Cerebellar nuclear complex (tissue), 1 donor: ENCODE measurements at regions not wholly inside any gene's neighbourhood (a gene's known extent, or its start where the extent isn't known, plus 50 kb on each side); places are given as distances from the start of the nearest gene placed in this dataset.
"Not testable (repeated sequence)": the region's sequence is repeated elsewhere in the genome, so short reads cannot be mapped to it uniquely, and the experiment has no call there.

ENCODE experiments used
- DNase-seq, 2 experiments: peaks; one replicate each; lab custom pipeline; 2025; lab: John Stamatoyannopoulos, UW

DNA sequence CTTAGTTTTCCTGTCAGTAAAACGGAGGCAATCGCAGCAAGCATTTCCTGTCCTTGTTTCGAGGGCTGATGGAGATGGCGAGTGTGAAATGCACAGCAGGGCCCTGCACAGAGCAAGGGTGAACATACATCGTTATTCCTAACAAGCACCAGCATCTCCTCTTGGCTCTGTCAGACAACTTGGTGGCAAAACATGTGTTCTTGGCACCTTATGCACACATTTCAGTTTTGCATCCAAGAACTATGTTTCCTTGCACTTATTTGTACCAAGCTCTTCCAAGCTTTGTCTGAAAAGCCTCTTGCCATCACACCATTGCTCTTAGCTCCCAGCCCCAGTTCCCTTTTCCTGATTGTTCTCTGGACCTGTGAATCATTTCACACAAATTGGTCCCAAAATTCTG lies 132.9 kb upstream of the GRB10 start:
- no peak for DNase-seq

DNA sequence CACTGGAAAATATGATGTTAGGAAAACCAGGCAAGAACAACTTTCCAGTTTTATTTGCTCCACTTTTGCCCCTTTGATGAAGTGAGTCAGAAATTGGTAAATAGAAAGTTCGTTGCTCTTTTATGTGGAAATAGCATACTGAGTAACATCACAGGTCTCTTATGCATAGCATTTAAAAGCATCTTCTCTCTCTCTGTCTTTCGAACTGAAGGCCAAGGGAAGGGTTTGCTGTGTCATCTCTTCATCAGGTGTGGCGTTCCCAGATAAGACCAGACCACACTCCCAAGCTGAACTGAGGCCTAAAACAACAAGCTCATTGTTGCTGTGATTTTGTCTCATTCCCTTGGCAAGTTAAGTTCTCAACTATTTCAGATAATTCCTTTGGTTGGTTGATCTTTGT lies 131.8 kb upstream of the GRB10 start:
- no peak for DNase-seq

DNA sequence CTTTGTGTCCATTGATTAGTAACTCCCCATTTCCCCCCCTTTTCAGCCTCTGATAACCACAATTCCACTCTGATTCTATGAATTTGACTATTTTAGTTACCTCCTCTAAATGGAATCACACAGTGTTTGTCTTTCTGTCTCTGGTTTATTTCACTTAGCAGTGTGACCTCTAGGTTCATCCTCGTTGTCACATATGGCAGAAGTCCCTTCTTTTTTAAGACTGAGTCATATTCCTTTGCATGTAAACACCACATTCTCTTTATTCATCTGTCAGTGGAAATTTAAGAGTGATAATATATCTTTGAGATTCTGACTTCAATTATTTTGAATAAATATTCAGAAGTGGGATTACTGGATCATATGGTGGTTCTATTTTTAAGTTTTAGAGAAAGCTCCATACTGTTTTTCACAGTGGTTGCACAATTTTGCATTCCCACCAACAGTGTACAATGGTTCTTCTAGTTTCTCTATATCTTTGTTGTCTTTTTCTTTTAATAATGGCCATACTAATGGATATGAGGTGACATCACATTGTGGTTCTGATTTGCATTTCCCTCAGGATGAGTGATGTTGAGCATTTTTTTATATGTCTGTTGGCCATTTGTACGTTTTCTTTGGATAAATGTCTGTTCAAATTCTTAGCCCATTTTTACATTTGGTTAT lies 126.1 kb upstream of the GRB10 start:
- no peak for DNase-seq

- DNase-seq: not testable (repeated sequence)
Observed at GRCh38 chr7:50898604-50899477, 116.1 kb upstream of the GRB10 start.

DNA sequence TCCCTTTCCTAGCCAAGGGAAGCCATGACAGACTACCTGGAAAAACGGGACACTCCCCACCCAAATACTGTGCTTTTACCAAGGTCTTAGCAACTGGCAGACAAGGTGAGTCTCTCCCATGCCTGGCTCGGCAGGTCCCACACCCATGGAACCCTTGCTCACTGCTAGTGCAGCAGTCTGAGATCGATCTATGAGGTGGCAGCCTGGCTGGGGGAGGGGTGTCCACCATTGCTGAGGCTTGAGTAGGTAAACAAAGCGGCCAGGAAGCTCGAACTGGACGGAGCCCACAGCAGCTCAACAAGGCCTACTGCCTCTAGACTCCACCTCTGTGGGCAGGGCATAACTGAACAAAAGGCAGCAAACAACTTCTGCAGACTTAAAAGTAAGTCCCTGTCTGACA lies 104.4 kb upstream of the GRB10 start:
- not testable (repeated sequence) for DNase-seq

DNA sequence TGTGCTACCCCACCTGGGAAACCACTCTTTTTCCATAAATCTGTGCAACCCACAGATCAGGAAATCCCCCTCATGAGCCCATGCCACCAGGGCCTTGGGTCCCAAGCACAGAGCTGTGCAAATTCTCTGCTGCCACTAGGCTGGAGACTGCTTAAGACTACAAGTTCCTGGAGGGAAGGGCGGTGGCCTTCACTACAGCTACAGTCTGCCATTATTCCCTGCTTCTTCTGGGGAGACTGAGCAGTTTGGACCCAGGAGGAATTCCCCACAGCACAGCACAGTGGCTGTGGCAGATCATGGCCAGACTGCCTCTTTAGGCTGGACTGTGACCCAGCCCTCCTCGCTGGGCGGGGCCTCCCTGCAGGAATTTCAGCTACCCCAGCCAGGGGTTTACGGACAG lies 89.7 kb upstream of the GRB10 start:
- no peak for DNase-seq

DNA sequence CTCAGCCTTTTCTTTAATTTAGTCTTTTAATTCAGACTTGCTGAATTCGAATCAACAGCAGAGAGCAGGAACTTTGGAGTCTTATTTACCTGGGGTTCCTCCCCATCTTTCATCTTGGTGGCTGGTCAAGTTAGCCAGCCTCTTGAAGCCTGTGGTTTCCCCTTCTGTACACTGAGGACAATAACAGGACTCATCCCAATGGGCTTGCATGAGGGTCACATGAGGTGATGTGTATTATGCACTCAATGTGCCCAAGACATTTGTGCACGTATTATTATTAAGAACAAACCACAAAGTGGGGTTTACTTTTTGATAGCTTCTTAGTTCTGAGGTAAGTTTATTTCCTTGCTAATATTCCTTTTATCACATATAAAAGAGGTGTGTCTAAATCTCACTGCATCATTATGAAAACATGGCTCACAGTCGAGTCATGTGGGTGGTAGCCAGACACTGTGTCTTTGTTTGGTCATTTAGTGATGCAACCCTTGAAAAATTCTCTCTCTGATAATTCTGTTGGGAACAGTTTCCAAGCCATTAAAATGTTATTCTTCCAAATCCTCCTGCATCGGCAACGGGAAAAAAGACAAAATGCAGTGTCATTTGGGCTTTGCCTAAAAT lies 86.5 kb upstream of the GRB10 start:
- DNase-seq: no peak

DNA sequence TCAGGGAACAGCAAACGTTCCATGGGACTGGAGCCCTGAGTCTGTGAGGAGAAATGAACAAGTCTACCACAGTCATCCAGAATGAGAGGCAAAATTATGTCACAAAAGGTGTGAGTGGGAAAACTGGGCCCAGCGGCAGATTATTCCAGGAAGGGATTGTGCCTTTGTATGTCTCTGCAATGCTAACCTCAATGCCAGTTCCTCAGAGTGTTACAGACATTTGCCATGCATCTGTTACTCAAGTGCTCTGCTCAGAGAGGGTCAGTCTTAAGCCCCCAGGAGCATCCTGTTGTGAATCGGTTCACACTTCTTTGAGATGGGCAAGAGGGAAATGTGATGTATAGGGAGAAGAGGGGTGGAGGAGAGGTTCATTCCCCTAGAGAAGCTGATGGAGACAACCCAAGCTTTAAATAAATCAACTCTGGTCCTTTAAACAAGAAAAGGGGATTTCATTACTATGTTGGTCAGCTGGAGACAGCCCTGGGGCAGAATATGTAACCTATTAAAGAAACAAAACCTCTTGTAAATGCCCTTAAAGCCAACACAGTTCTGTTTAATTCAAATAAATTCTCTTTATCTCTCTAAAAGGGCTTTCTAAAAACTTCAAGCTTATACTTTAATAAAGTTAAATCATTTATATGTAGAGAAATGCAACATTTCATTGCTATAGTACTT lies 85.9 kb upstream of the GRB10 start:
- no peak for DNase-seq

DNA sequence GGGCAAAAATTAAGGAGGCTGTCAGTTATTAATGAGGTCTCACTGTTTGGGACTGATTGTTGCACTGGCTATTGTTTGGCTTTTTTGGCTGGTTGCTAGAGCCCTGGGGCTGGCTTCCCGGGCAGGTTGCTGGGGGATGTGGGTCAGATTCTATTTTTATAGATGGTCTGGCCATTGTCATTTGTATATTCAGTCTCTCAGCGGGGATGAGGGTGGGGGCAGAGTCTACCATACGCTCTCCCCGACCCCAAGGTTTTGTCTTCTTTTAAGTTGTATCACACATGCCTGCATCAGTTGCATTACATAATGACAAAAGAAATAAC lies 84.3 kb upstream of the GRB10 start:
- no peak for DNase-seq

DNA sequence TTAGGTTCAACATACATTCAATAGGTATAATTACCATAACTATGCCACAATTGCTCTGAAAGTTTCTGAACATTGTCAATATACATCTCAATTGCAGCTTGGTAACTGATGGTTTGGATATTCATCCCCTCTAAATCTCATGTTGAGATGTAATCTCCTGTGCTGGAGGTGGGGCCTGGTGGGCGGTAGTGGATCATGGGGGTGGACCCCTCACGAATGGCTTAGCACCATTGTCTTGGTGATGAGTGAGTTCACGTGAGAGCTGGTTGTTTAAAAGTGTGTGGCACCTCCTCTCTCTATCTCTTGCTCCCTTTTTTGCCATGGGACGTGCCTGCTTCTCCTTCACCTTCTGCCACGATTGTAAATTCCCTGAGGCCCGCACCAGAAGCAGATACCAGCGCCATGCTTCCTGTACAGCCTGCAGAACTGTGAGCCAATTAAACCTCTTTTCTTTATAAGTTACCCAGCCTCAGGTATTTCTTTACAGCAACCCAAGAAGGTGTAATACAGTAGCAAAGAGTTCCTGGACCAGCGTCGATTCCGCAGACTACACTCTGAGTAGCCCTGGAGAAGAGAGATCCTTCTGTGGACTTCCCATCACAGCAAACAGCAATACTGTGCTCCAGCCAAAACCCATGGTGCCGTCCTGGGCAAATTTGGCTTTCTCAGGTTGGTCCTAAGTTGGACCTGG lies 83.8 kb upstream of the GRB10 start:
- DNase-seq: no peak

DNA sequence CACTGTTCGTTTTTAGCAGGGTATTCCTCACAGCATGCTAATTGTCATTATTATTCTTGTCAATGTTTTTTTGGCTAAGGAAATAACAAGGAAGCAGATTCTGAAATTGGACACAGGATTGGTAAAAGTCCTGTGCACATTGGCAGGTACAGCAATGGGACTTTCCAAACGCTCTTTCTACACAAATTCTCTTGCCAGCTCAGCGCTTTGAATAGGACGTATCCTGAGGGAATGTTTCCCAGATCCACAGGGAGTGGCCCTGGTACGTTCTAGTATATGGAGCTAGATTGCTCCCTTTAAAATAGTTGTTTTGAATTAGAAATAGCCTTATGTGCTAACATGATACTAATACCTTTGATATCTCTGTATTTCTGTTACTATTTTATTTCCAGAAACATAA lies 82.8 kb upstream of the GRB10 start:
- no peak for DNase-seq

DNA sequence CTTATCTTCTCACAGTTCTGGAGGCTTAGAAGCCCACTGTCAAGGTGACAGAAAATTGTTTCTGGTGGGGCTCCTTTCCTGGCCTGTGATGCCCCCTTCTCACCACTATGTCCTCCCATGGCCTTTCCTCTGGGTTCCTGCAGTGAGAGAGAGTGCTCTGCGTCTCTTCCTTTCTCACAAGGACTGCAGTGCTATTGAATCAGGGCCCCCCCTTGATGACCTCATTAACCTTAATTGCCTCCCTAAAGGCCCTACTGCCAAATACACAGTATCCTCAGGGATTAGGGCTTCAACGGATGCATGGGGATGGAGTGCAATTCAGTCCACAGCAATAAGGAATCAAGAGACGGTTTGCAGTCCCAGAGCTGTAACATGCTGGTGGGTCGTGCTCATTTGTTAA lies 82.0 kb upstream of the GRB10 start:
- DNase-seq: no peak

GRCh38 chr7:50863053-50863452 lies 80.4 kb upstream of the GRB10 start:
- no peak for DNase-seq

DNA sequence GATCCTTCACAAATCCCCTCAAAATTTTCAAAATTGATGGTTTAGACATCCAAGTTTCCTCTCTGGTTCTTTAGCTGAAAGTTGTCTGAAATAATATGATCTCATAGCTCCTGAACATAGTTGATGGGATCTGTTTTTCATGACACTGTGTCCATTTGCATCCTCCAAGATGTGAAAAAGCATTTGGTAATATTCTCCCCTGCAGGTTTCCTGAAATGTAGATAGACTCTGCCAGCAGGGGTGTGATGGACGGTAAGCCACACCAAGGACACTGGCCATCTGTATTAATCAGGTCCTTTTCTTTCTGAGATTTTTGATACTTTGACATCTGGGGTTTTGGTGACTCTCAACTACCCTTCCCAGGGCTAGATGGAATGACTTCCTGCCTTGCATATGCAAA lies 79.6 kb upstream of the GRB10 start:
- no peak for DNase-seq

DNA sequence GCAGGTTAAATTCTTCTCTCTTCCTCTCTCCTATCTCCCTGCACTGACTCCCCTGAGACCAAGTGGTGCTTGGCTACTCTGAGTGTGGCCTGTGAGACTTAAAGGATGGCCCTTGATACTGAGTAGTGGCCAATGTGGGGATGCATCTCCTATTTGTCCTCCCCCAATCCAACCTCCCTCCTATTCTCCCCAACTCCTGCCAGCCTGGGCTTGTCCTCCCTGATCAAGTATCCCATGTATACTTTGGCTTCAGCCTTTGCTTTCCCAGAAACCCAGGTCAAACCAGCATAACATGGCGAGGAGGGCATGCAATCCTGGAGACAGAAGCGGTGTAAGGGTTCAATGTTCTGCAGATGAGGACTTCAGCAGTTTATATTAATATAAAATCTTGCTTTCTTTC lies 77.9 kb upstream of the GRB10 start:
- no peak for DNase-seq

DNA sequence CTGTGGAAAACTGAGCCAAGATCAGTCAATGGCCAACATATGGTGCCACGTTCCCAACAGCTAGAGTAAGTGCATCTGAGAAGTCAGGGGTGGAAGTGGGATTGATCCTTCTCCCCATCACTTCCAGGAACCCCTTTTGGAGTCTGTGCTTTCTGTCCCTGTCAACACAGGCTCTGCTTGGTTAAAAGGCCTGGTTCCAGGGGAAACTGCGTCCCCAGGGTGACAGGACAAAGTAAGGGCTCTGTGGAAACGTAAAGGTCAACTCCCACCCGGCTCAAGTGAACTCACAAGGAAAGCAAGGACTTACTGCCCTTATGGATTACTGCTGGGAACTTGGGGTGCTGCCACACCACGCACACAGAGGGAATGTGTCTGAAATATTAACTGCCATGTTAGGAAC lies 77.5 kb upstream of the GRB10 start:
- DNase-seq: no peak

DNA sequence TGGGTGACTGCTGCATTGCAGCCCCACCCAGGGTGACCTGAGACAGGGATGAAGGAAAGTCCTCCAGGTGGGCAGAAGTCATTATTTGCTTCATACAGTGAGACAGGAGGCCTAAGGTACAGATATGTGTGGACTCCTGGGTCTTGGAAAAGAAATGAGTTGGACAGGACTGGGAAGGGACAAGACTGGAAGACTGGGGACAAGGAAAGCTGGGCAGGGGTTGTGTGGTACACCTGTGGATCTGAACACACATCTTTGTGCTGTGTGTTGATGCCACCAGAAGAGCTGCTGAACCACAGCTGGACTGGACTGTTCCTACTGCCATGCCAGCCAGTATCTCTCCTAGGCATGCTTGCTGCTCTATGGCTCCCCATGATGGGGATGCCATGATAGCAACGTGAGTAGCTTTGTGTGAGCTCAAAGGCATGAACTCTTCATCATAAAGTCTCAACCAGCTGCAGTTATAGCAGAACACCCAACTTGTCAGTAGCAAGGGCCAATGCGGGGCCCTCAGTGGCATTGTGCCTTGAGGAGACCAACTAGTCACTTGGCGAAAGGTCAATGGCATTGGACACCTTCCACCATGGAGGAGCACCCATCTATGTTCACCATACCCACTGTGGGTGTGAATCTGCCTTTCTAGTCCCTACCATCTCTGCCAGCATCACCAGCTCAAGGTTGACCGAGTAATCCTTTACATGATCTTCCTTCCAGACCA lies 76.0 kb upstream of the GRB10 start:
- DNase-seq: no peak

GRCh38 chr7:50857804-50858489 lies 75.3 kb upstream of the GRB10 start:
- DNase-seq: no peak

- DNase-seq: no peak
Observed at GRCh38 chr7:50856806-50857205, 74.1 kb upstream of the GRB10 start.

DNA sequence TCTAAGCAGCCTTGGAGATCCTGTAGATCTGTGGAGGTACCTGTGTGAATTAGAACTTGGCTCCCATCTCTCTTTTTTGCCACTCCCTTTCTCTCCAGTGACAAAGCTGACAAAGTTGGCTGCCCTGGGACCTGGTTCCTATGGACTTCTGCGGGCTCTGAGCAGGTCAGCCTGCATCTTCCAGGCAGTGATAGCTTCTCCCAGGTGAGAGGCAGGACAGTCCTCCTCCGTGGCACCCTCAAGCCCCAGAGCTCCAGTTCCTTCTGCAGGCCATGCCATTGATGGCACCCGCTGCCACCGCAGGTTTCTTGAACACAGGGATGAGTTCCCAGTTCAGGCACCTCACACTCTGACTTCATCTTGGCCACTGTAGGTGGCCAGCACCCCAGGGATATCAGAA lies 73.5 kb upstream of the GRB10 start:
- DNase-seq: no peak

DNA sequence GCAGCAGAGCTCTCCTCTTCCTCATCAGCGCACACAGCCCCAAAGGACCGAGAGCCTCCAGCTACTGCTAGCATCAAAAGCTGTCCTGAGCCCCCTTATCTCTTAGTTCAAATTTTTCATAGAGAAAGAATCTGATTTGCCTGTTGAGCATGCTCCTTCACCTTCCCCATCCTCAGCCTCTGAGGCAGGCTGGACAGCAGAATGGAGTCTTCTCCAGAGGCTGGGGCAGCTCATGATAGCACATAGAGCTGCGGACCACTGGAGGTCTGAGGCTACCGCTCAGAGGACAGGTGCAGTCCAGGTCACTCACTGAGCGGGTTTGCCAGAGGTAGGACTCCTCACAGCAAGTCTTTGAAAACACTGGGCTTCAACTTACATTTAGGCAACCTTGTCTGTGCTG lies 72.8 kb upstream of the GRB10 start:
- DNase-seq: no peak
